Thoracic aorta (tissue), 2 donors: ENCODE measurements at regions not wholly inside any gene's neighbourhood (a gene's known extent, or its start where the extent isn't known, plus 50 kb on each side); places are given as distances from the start of the nearest gene placed in this dataset.

Experiments used
- ATAC-seq: fragments of 150-250 bp; one replicate; pipeline ENCODE4 v1.8.0; 2017; ENCODE audit warnings: low read depth; ENCODE audit not compliant: insufficient number of reproducible peaks, low FRiP score
- DNase-seq: peaks from one replicate; pipeline ENCODE4 v3.0.0-alpha.2; 2020; ENCODE audit warnings: low spot score
- H3K27ac ChIP-seq, 2 donors: fragments of 200-600 bp; sonication (generic); 1 replicate in 1 of 2; 2 replicates in 1 of 2; pipeline ENCODE4 v1.5.1; 2016; ENCODE audit warnings: mild to moderate bottlenecking in 2 of 2, moderate library complexity in 2 of 2
- H3K27me3 ChIP-seq: fragments of 200-600 bp; sonication (generic); replicated peaks from 2 replicates; pipeline ENCODE4 v1.6.0; 2016; ENCODE audit warnings: mild to moderate bottlenecking; ENCODE audit not compliant: insufficient read depth
- H3K36me3 ChIP-seq: fragments of 200-600 bp; sonication (generic); one replicate; pipeline ENCODE4 v1.5.1; 2016
- H3K4me1 ChIP-seq, 2 donors: fragments of 200-600 bp; sonication (generic); 1 replicate in 1 of 2; 2 replicates in 1 of 2; pipeline versions ENCODE4 v1.5.1 to v1.6.0; 2016; ENCODE audit warnings: low read depth in 2 of 2, mild to moderate bottlenecking in 1 of 2; ENCODE audit not compliant: control insufficient read depth in 1 of 2
- H3K4me3 ChIP-seq: fragments of 200-600 bp; sonication (generic); 2 replicates; pipeline ENCODE4 v1.5.1; 2016; ENCODE audit warnings: mild to moderate bottlenecking
- H3K9me3 ChIP-seq: fragments of 200-600 bp; sonication (generic); 2 replicates; pipeline ENCODE4 v1.5.1; 2016
- CTCF ChIP-seq: fragments of 200-600 bp; sonication (generic); IDR thresholded peaks from one replicate; pipeline ENCODE4 v1.5.1; 2019; ENCODE audit warnings: antibody characterized with exemption

- DNase-seq (no peak), ATAC-seq (no peak)
- H3K36me3 ChIP-seq = no peaks in the 10 kb centered on the region
- no peak for TF ChIP-seq CTCF
- H3K27ac ChIP-seq = no peak overlapping the region
- no peaks in the 10 kb centered on the region for H3K9me3 ChIP-seq
- peaks cover 6 to 14% of the 10 kb centered on the region in 2 donors for H3K4me1 ChIP-seq
- no peaks in the 10 kb centered on the region for H3K27me3 ChIP-seq
- H3K4me3 ChIP-seq = no peak overlapping the region
Observed at GRCh38 chr12:65651060-65651459, 173.2 kb upstream of the HMGA2 start.

DNA sequence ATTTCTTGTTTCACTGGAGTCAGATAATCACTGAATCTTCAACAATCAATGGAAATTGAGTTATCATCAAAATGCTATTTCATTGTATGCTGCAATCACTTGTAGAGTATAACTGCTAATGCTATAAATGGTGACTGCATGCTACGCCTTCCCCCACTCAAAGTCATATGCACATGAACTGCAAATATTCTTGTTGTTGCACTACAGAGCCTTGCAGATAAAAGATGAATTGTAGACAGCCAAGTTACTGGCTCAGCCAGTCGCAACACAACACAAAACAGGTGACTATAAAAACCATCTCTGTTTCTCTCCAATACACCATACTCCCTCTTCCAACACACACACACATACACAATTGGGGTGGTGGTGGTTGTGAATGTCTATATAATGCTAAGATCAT is 171.0 kb upstream of the HMGA2 start:
- peaks cover 6 to 12% of the 10 kb centered on the region in 2 donors for H3K4me1 ChIP-seq
- TF ChIP-seq CTCF = no peak
- H3K27ac ChIP-seq = no peak overlapping the region
- H3K27me3 ChIP-seq = no peaks in the 10 kb centered on the region
- H3K4me3 ChIP-seq = no peak overlapping the region
- ATAC-seq (no peak), DNase-seq (no peak)
- H3K9me3 ChIP-seq = no peaks in the 10 kb centered on the region
- no peaks in the 10 kb centered on the region for H3K36me3 ChIP-seq

DNA sequence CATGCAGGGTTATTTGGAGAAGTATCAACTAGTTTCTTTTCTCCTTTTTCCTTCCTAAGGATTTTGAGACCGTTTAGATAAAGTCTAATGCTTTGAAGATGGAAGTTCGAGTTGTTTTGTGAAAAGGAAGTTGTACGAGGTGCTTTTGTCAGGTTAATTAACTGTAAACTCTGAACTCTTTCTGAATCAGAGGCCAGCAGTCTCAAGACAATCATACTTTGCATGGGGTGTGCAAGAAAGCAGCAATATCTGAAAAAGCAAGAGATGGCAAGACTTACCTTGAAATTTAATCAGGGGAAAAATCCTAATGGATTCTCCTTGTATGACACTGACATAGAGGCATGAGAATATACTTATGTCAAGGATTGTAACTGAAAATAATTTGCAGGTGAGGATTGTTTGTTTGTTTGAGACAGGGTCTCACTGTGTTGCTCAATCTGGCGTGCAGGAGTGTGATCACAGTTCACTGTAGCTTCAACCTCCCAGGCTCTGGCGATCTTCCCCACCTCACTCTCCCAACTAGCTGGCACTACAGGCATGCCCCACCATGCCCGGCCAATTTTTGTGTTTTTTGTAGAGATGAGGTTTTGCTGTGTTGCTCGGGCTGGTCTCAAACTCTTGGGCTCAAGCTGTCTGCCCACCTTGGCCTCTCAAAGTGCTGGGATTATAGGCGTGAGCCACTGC is 170.2 kb upstream of the HMGA2 start:
- TF ChIP-seq CTCF = no peak
- Histone ChIP-seq H3K9me3 (no peaks in the 10 kb centered on the region), H3K36me3 (no peaks in the 10 kb centered on the region), H3K4me1 (peaks cover 0 to 4% of the 10 kb centered on the region in 2 donors), H3K4me3 (no peak overlapping the region), H3K27me3 (no peaks in the 10 kb centered on the region), H3K27ac (no peak overlapping the region)
- ATAC-seq (no peak), DNase-seq (no peak)

GRCh38 chr12:65655074-65655493 is 169.2 kb upstream of the HMGA2 start:
- Histone ChIP-seq H3K27me3 (no peaks in the 10 kb centered on the region), H3K27ac (no peak overlapping the region), H3K4me3 (no peak overlapping the region), H3K9me3 (no peaks in the 10 kb centered on the region), H3K36me3 (no peaks in the 10 kb centered on the region), H3K4me1 (no peaks in the 10 kb centered on the region)
- DNase-seq (no peak), ATAC-seq (no peak)
- TF ChIP-seq CTCF = no peak

GRCh38 chr12:65656156-65656882 is 168.0 kb upstream of the HMGA2 start:
- no peaks in the 10 kb centered on the region for H3K4me1 ChIP-seq
- no peaks in the 10 kb centered on the region for H3K9me3 ChIP-seq
- no peak overlapping the region for H3K4me3 ChIP-seq
- ATAC-seq (no peak), DNase-seq (no peak)
- TF ChIP-seq CTCF = no peak
- H3K27ac ChIP-seq = no peak overlapping the region
- no peaks in the 10 kb centered on the region for H3K36me3 ChIP-seq
- no peaks in the 10 kb centered on the region for H3K27me3 ChIP-seq
